Caki2 (cell line): ENCODE measurements at regions not wholly inside any gene's neighbourhood (a gene's known extent, or its start where the extent isn't known, plus 50 kb on each side); places are given as distances from the start of the nearest gene placed in this dataset.
"Not testable (repeated sequence)": the region's sequence is repeated elsewhere in the genome, so short reads cannot be mapped to it uniquely, and the experiment has no call there.

Experiments
- DNase-seq: peaks from one replicate; pipeline ENCODE4 v3.0.0-alpha.2; 2015; ENCODE audit warnings: low read depth
- in situ Hi-C: cut with HindIII; loops from 2 replicates; pipeline ENCODE4 v1.10.0; 2016; ENCODE audit warnings: low sequenced_read_pairs, low pct_unique_long_range_greater_than_20kb, mixed read lengths

- in situ Hi-C loops = no loop called here
- no peak for DNase-seq
Measured at GRCh38 chr6:113187661-113188060, 669.5 kb upstream of the MARCKS start.

- DNase-seq = no peak
- in situ Hi-C loops = no loop called here
Measured at GRCh38 chr6:113188962-113189361, 668.2 kb upstream of the MARCKS start.

GRCh38 chr6:113190170-113190569 is 667.0 kb upstream of the MARCKS start:
- in situ Hi-C loops = no loop called here
- DNase-seq = no peak

- in situ Hi-C loops = no loop called here
Measured at GRCh38 chr6:113194090-113194489, 663.1 kb upstream of the MARCKS start.

GRCh38 chr6:113202852-113203714 is 654.1 kb upstream of the MARCKS start:
- in situ Hi-C loops = no loop called here
- no peak for DNase-seq

More at GRCh38 chr6:113194090-113194489, 663.1 kb upstream of the MARCKS start:
- no peak for DNase-seq

GRCh38 chr6:113203715-113204110 is 653.4 kb upstream of the MARCKS start:
- no peak for DNase-seq
- in situ Hi-C loops = no loop called here

GRCh38 chr6:113205553-113205952 is 651.6 kb upstream of the MARCKS start:
- in situ Hi-C loops = no loop called here
- DNase-seq = no peak

- in situ Hi-C loops = no loop called here
- no peak for DNase-seq
Measured at GRCh38 chr6:113208726-113209125, 648.4 kb upstream of the MARCKS start.

- in situ Hi-C loops = no loop called here
- DNase-seq = no peak
Measured at GRCh38 chr6:113209315-113209714, 647.8 kb upstream of the MARCKS start.

GRCh38 chr6:113211170-113211569 is 646.0 kb upstream of the MARCKS start:
- DNase-seq = no peak
- in situ Hi-C loops = no loop called here

- no peak for DNase-seq
Measured at GRCh38 chr6:113219783-113220182, 637.4 kb upstream of the MARCKS start.

GRCh38 chr6:113220832-113221231 is 636.3 kb upstream of the MARCKS start:
- in situ Hi-C loops = no loop called here
- DNase-seq = no peak

More at GRCh38 chr6:113219783-113220182, 637.4 kb upstream of the MARCKS start:
- in situ Hi-C loops = no loop called here

- DNase-seq = no peak
- in situ Hi-C loops = no loop called here
Measured at GRCh38 chr6:113221850-113222249, 635.3 kb upstream of the MARCKS start.

- in situ Hi-C loops = no loop called here
- DNase-seq = no peak
Measured at GRCh38 chr6:113246186-113246585, 611.0 kb upstream of the MARCKS start.

GRCh38 chr6:113248532-113248931 is 608.6 kb upstream of the MARCKS start:
- in situ Hi-C loops = no loop called here
- DNase-seq = no peak

GRCh38 chr6:113254194-113254593 is 603.0 kb upstream of the MARCKS start:
- in situ Hi-C loops = not testable (repeated sequence)

GRCh38 chr6:113258771-113259170 is 598.4 kb upstream of the MARCKS start:
- in situ Hi-C loops = no loop called here
- no peak for DNase-seq

More at GRCh38 chr6:113254194-113254593, 603.0 kb upstream of the MARCKS start:
- DNase-seq = not testable (repeated sequence)

- in situ Hi-C loops = no loop called here
- DNase-seq = no peak
Measured at GRCh38 chr6:113271437-113271836, 585.7 kb upstream of the MARCKS start.

GRCh38 chr6:113276601-113277000 is 580.5 kb upstream of the MARCKS start:
- in situ Hi-C loops = no loop called here
- DNase-seq = no peak

GRCh38 chr6:113277111-113277510 is 580.0 kb upstream of the MARCKS start:
- in situ Hi-C loops = no loop called here
- DNase-seq = no peak
